Mesendoderm (in vitro differentiated cells): ENCODE measurements at regions not wholly inside any gene's neighbourhood (a gene's known extent, or its start where the extent isn't known, plus 50 kb on each side); places are given as distances from the start of the nearest gene placed in this dataset.

ENCODE experiments used
- DNase-seq: peaks from one replicate; pipeline ENCODE4 v3.0.0; 2013
- H2AK5ac ChIP-seq: 2 replicates; pipeline ENCODE4 v1.6.1; 2013; ENCODE audit warnings: low read length, inconsistent platforms
- H2BK120ac ChIP-seq: 2 replicates; pipeline ENCODE4 v1.6.1; 2013; ENCODE audit warnings: low read depth, mild to moderate bottlenecking, low read length, moderate library complexity, mixed read lengths
- H2BK15ac ChIP-seq: replicated peaks from 2 replicates; pipeline ENCODE4 v1.6.1; 2013; ENCODE audit warnings: low read depth, mild to moderate bottlenecking, moderate library complexity
- H2BK5ac ChIP-seq: 2 replicates; pipeline ENCODE4 v1.6.1; 2013; ENCODE audit warnings: low read length, inconsistent platforms
- H3K18ac ChIP-seq: 2 replicates; pipeline ENCODE4 v1.6.1; 2013; ENCODE audit warnings: mild to moderate bottlenecking, low read length, mixed read lengths
- H3K23ac ChIP-seq: one replicate; pipeline ENCODE4 v1.6.1; 2013; ENCODE audit warnings: low read length
- H3K27ac ChIP-seq: 2 replicates; pipeline ENCODE4 v1.5.1; 2013; ENCODE audit warnings: low read depth, mild to moderate bottlenecking, inconsistent platforms, low read length, moderate library complexity
- H3K27me3 ChIP-seq: 2 replicates; pipeline ENCODE4 v1.6.1; 2013; ENCODE audit warnings: low read length, control low read depth, mild to moderate bottlenecking, inconsistent platforms; ENCODE audit not compliant: insufficient read depth, poor library complexity
- H3K36me3 ChIP-seq: 2 replicates; pipeline ENCODE4 v1.6.1; 2013; ENCODE audit warnings: low read length, inconsistent platforms; ENCODE audit not compliant: control insufficient read depth, insufficient read depth
- H3K4ac ChIP-seq: one replicate; pipeline ENCODE4 v1.6.1; 2013; ENCODE audit warnings: low read depth, mild to moderate bottlenecking, low read length, moderate library complexity
- H3K4me1 ChIP-seq: 2 replicates; pipeline ENCODE4 v1.6.1; 2013; ENCODE audit warnings: low read depth, low read length, inconsistent platforms; ENCODE audit not compliant: control insufficient read depth
- H3K4me2 ChIP-seq: 2 replicates; pipeline ENCODE4 v1.6.1; 2013; ENCODE audit warnings: low read length
- H3K4me3 ChIP-seq: 2 replicates; pipeline ENCODE4 v1.5.1; 2013; ENCODE audit warnings: mild to moderate bottlenecking, low read length
- H3K56ac ChIP-seq: one replicate; pipeline ENCODE4 v1.6.1; 2013; ENCODE audit warnings: low read length
- H3K79me1 ChIP-seq: 2 replicates; pipeline ENCODE4 v1.6.1; 2013; ENCODE audit warnings: low read length, inconsistent platforms
- H3K79me2 ChIP-seq: 2 replicates; pipeline ENCODE4 v1.6.1; 2013; ENCODE audit warnings: mild to moderate bottlenecking, low read length; ENCODE audit not compliant: control insufficient read depth, insufficient read depth
- H3K9ac ChIP-seq: 2 replicates; pipeline ENCODE4 v1.6.1; 2013; ENCODE audit warnings: low read length, inconsistent platforms
- H4K5ac ChIP-seq: one replicate; pipeline ENCODE4 v1.6.1; 2013; ENCODE audit warnings: low read length
- H4K8ac ChIP-seq: one replicate; pipeline ENCODE4 v1.6.1; 2013; ENCODE audit warnings: low read depth, mild to moderate bottlenecking, control low read depth, low read length, moderate library complexity
- WGBS: extraction: QIAGEN DNeasy Blood & Tissue Kit; methylation state at CpG from one replicate; pipeline ENCODE4 v1.1.7; 2013; ENCODE audit warnings: low lambda C conversion rate, missing lambda C conversion rate; ENCODE audit not compliant: insufficient coverage; ENCODE audit errors: extremely low coverage; 5-methylcytosine and 5-hydroxymethylcytosine counted together

DNA sequence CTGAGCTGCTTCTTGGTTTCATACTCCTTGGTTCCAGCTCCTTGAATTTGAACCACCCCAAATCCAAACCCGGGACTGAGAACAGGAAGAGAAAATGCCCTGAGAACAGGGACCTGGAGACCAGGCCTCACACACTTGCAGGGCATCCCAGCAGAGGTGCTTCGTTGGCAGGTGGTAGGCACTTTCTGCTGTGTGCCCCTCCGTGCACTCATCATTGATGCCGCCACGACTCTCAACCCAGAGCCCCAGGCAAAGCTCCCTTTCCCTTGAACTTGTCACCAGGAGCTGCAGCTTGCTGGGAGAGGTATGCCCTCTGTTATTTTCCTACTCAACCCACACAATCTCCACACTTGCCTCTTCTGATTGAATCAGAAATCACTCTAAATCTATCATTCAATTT lies 217.8 kb upstream of the IRX1 start:
- Histone ChIP-seq H3K4me1 (no peaks in the 10 kb centered on the region), H3K4me2 (no peak overlapping the region), H3K27ac (no peak overlapping the region), H3K27me3 (no peaks in the 10 kb centered on the region), H3K79me1 (no peaks in the 10 kb centered on the region), H3K23ac (no peak overlapping the region), H2BK5ac (no peak overlapping the region), H4K8ac (no peak overlapping the region), H3K9ac (no peak overlapping the region), H4K5ac (no peak overlapping the region), H3K56ac (no peak overlapping the region), H3K79me2 (no peaks in the 10 kb centered on the region), H3K18ac (no peak overlapping the region), H3K4ac (no peak overlapping the region), H2BK15ac (no peak overlapping the region), H2AK5ac (no peak overlapping the region), H3K4me3 (no peak overlapping the region), H2BK120ac (no peak overlapping the region), H3K36me3 (no peaks in the 10 kb centered on the region)
- no CpG with 5 or more reads among the region's 5 CpGs for WGBS
- no peak for DNase-seq

DNA sequence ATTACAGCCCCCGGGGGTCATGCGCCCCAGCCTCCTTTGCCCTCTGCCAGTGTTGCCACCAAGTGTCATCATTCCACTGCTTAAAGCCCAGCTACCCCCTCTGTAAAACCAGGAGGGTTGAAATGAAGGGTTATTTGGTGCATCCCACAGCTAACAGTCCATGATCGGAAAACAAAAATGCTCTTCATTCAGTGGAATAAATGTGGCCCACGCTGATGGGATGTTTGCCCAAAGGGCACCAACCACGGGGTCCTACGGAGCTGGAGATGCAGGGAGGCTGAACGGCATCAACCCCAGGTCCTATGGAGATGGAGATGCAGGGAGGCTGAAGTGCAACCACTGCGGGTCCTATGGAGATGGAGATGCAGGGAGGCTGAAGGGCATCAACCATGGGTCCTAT lies 218.5 kb upstream of the IRX1 start:
- H4K5ac ChIP-seq: no peak overlapping the region
- no peak overlapping the region for H2BK120ac ChIP-seq
- H3K79me1 ChIP-seq: no peaks in the 10 kb centered on the region
- H3K27me3 ChIP-seq: no peaks in the 10 kb centered on the region
- H3K23ac ChIP-seq: no peak overlapping the region
- no CpG with 5 or more reads among the region's 8 CpGs for WGBS
- no peaks in the 10 kb centered on the region for H3K4me1 ChIP-seq
- no peak overlapping the region for H3K4me2 ChIP-seq
- no peak overlapping the region for H3K27ac ChIP-seq
- H3K18ac ChIP-seq: no peak overlapping the region
- H3K36me3 ChIP-seq: no peaks in the 10 kb centered on the region
- H3K4me3 ChIP-seq: no peak overlapping the region
- no peak overlapping the region for H3K56ac ChIP-seq
- H2BK15ac ChIP-seq: no peak overlapping the region
- DNase-seq: no peak
- H2AK5ac ChIP-seq: no peak overlapping the region
- no peak overlapping the region for H3K4ac ChIP-seq
- H3K9ac ChIP-seq: no peak overlapping the region
- no peak overlapping the region for H2BK5ac ChIP-seq
- no peaks in the 10 kb centered on the region for H3K79me2 ChIP-seq
- no peak overlapping the region for H4K8ac ChIP-seq

DNA sequence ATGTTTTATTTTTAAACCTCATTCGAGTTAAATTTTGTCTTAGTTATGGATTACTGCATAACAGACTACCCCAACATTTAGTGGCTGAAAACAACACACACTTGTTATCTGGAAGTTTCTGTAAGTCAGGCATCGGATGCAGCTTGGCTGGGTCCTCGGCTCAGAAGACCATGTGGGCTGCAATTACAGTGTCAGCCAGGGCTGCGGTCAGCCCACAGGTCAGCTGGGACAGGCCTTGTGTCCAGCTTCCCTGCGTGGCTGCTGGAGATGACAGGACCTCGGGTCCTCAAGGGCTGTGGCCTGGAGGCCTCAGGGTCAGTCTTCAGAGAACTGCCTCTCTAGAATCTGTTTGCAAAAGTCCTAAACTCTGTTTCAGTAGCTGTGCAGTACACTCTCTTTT lies 219.0 kb upstream of the IRX1 start:
- Histone ChIP-seq H3K27me3 (no peaks in the 10 kb centered on the region), H3K4me3 (no peak overlapping the region), H3K9ac (no peak overlapping the region), H3K79me2 (no peaks in the 10 kb centered on the region), H3K18ac (no peak overlapping the region), H3K27ac (no peak overlapping the region), H2AK5ac (no peak overlapping the region), H4K5ac (no peak overlapping the region), H3K4me2 (no peak overlapping the region), H3K23ac (no peak overlapping the region), H2BK5ac (no peak overlapping the region), H3K4ac (no peak overlapping the region), H2BK120ac (no peak overlapping the region), H3K56ac (no peak overlapping the region), H3K79me1 (no peaks in the 10 kb centered on the region), H2BK15ac (no peak overlapping the region), H4K8ac (no peak overlapping the region), H3K36me3 (no peaks in the 10 kb centered on the region), H3K4me1 (no peaks in the 10 kb centered on the region)
- no peak for DNase-seq
- no CpG with 5 or more reads among the region's 6 CpGs for WGBS

DNA sequence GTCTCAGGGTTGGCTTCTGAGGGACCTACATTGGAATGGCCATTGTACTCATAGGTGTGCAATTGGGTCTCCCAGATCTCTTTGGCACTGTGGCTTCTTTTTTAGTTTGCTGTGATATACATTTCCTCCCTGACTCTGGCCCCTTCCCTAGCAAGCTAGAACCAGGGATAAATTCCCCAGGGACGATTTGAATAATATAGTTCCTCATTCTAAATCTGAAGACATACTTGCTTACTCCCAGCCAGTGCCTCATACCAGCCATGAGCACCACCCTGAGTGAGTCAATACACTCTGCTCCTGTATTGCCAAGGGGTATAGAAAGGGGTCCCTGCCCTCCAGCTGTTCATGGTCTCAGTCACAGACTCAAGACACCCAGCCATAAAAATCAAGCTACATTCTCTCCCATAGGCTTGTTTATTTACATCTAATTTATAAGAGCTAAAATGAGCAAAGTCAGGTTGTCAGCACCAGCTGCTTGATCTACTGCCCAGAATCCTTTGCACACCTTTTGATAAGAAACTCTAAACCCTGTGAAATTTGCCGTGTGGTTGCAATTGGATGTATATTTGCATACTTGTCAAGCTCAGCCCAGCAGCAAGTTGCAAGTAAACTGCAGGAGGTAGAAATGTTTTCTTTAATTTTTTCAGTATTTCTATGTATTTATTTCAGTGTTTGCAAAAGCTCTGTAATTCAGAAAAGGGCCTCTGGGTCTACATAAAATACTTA lies 219.9 kb upstream of the IRX1 start:
- H2AK5ac ChIP-seq: no peak overlapping the region
- H3K23ac ChIP-seq: no peak overlapping the region
- H3K56ac ChIP-seq: no peak overlapping the region
- no peak overlapping the region for H2BK5ac ChIP-seq
- WGBS: no CpG with 5 or more reads among the region's 2 CpGs
- H4K8ac ChIP-seq: no peak overlapping the region
- no peak overlapping the region for H4K5ac ChIP-seq
- no peak overlapping the region for H3K18ac ChIP-seq
- H2BK15ac ChIP-seq: no peak overlapping the region
- H3K27me3 ChIP-seq: no peaks in the 10 kb centered on the region
- no peaks in the 10 kb centered on the region for H3K79me2 ChIP-seq
- H2BK120ac ChIP-seq: no peak overlapping the region
- no peak overlapping the region for H3K27ac ChIP-seq
- H3K36me3 ChIP-seq: no peaks in the 10 kb centered on the region
- H3K79me1 ChIP-seq: no peaks in the 10 kb centered on the region
- H3K4me1 ChIP-seq: no peaks in the 10 kb centered on the region
- H3K4me3 ChIP-seq: no peak overlapping the region
- no peak overlapping the region for H3K9ac ChIP-seq
- no peak overlapping the region for H3K4me2 ChIP-seq
- no peak for DNase-seq
- H3K4ac ChIP-seq: no peak overlapping the region

DNA sequence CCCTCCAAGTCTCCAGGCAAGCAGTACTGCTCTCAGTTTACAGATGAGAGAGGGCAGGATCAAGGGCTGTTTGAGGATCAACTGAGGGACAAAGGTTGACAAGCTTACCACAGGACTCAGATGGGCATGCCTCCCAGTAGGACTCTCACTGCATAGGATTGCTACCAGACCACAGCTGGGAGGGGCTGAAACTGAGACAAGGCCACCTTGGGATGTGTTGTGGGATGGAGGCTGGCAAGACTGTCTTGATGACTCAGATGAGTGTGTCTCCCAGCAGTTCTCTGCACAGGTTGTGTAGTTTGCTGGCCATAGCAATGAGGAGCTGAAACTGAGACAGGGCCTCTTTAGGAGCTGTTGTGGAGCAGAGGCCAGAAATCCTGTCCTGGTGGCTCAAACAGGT lies 222.2 kb upstream of the IRX1 start:
- Histone ChIP-seq H3K4ac (no peak overlapping the region), H3K18ac (no peak overlapping the region), H4K5ac (no peak overlapping the region), H4K8ac (no peak overlapping the region), H2BK15ac (no peak overlapping the region), H3K79me2 (no peaks in the 10 kb centered on the region), H3K27ac (no peak overlapping the region), H3K36me3 (no peaks in the 10 kb centered on the region), H3K27me3 (no peaks in the 10 kb centered on the region), H3K79me1 (no peaks in the 10 kb centered on the region), H3K9ac (no peak overlapping the region), H2BK5ac (no peak overlapping the region), H3K56ac (no peak overlapping the region), H3K4me3 (no peak overlapping the region), H2BK120ac (no peak overlapping the region), H3K4me1 (no peaks in the 10 kb centered on the region), H2AK5ac (no peak overlapping the region), H3K23ac (no peak overlapping the region), H3K4me2 (no peak overlapping the region)
- DNase-seq: no peak

DNA sequence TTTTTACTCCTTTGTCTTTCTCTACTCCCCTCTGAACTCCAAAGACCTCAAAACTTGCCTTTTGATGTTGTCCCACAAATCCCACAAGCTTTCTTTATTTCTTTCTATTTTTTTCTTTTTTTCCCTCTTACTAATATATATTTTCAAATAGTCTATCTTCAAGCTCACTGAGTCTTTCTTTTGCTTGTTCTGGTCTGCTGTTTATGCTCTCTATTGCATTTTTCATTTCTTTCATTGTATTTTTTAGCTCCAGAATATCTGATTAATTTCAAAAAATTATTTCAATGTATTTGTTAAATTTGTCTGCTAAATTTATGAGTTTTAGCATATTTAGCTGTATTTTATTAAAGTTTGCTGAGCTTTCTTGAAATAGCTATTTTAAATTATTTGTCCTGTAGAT lies 223.3 kb upstream of the IRX1 start:
- no peak overlapping the region for H3K9ac ChIP-seq
- no peak overlapping the region for H4K8ac ChIP-seq
- H4K5ac ChIP-seq: no peak overlapping the region
- no peak overlapping the region for H3K56ac ChIP-seq
- no peak overlapping the region for H2AK5ac ChIP-seq
- H3K79me1 ChIP-seq: no peaks in the 10 kb centered on the region
- DNase-seq: no peak
- H3K4me3 ChIP-seq: no peak overlapping the region
- no peak overlapping the region for H3K4ac ChIP-seq
- H3K18ac ChIP-seq: no peak overlapping the region
- H2BK15ac ChIP-seq: no peak overlapping the region
- H2BK5ac ChIP-seq: no peak overlapping the region
- H3K27me3 ChIP-seq: no peaks in the 10 kb centered on the region
- H2BK120ac ChIP-seq: no peak overlapping the region
- H3K79me2 ChIP-seq: no peaks in the 10 kb centered on the region
- no peak overlapping the region for H3K4me2 ChIP-seq
- no peak overlapping the region for H3K23ac ChIP-seq
- H3K36me3 ChIP-seq: no peaks in the 10 kb centered on the region
- H3K27ac ChIP-seq: no peak overlapping the region
- H3K4me1 ChIP-seq: no peaks in the 10 kb centered on the region
